ENCODE measurements at regions not wholly inside any gene's neighbourhood (a gene's known extent, or its start where the extent isn't known, plus 50 kb on each side); places are given as distances from the start of the nearest gene placed in this dataset.

GRCh38 chr13:47184321-47184720 is 287.5 kb upstream of the HTR2A start:
- TF ChIP-seq CTCF (conservative IDR thresholded peaks at IDR 0.05): no peak
- no peak for TF ChIP-seq ZFX (IDR thresholded peaks at IDR 0.05)

Measured in C4-2B (cell line).